ENCODE measurements at regions not wholly inside any gene's neighbourhood (a gene's known extent, or its start where the extent isn't known, plus 50 kb on each side); places are given as distances from the start of the nearest gene placed in this dataset.

GRCh38 chr3:113100063-113100462 is 109.3 kb downstream of the GTPBP8 start:
- TF ChIP-seq CTCF (IDR thresholded peaks at IDR 0.05) (no peak), POLR2A (IDR thresholded peaks at IDR 0.05) (no peak)

All from esophagus squamous epithelium (tissue), 4 donors.